ENCODE measurements at regions not wholly inside any gene's neighbourhood (a gene's known extent, or its start where the extent isn't known, plus 50 kb on each side); places are given as distances from the start of the nearest gene placed in this dataset.

- TF ChIP-seq E2F4 (CRISPR knock-in tag; IDR thresholded peaks at IDR 0.05; ENCODE audit: borderline replicate concordance, low read depth) (no peak), MAX (CRISPR knock-in tag; IDR thresholded peaks at IDR 0.05) (no peak), TEAD1 (CRISPR knock-in tag; IDR thresholded peaks at IDR 0.05) (no peak), E2F5 (CRISPR knock-in tag; IDR thresholded peaks at IDR 0.05) (no peak), AR (CRISPR knock-in tag; IDR thresholded peaks at IDR 0.05) (no peak), ATF1 (CRISPR knock-in tag; IDR thresholded peaks at IDR 0.05) (no peak), SMAD3 (CRISPR knock-in tag; IDR thresholded peaks at IDR 0.05; ENCODE audit: borderline replicate concordance) (no peak), MYBL2 (CRISPR knock-in tag; IDR thresholded peaks at IDR 0.05) (no peak), GABPB1 (CRISPR knock-in tag; IDR thresholded peaks at IDR 0.05) (no peak), NFATC4 (CRISPR knock-in tag; IDR thresholded peaks at IDR 0.05) (no peak), JAZF1 (CRISPR knock-in tag; IDR thresholded peaks at IDR 0.05) (no peak)
Measured at GRCh38 chrX:20531667-20532066, 265.0 kb upstream of the RPS6KA3 start (continued).

GRCh38 chrX:20530406-20530921 lies 263.8 kb upstream of the RPS6KA3 start:
- no peaks in the 10 kb centered on the region for H3K36me3 Mint-ChIP-seq
- CTCF ChIA-PET: interaction anchor here (0.6 to 3.1 kb wide), 13 partner anchors 8 to 1227 kb away, joined by 3 to 18 read pairs (median 3); partner anchors contain the start of gene SMPX
- no peak overlapping the region for H3K27ac Mint-ChIP-seq
- peaks cover 10% of the 10 kb centered on the region for H3K27me3 Mint-ChIP-seq (ENCODE audit: low read depth)
- DNase-seq (ENCODE audit: low spot score) (peak; percentile 55), ATAC-seq (peak; percentile 51; the same call in 1 of the 2 replicates)
- POLR2A ChIA-PET: no interaction called here
- peak; percentile 53 for TF ChIP-seq CTCF (IDR thresholded peaks at IDR 0.05)
- no peak for TF ChIP-seq TEAD4 (CRISPR knock-in tag; IDR thresholded peaks at IDR 0.05)
- H3K4me3 Mint-ChIP-seq: peak overlapping the region; percentile 31
- no peaks in the 10 kb centered on the region for H3K9me3 Mint-ChIP-seq
- peaks cover 11% of the 10 kb centered on the region for H3K4me1 Mint-ChIP-seq

GRCh38 chrX:20529711-20530110 lies 263.0 kb upstream of the RPS6KA3 start:
- no peak overlapping the region for H3K4me3 Mint-ChIP-seq
- H3K4me1 Mint-ChIP-seq: peaks cover 11% of the 10 kb centered on the region
- DNase-seq (ENCODE audit: low spot score): no peak
- peaks cover 10% of the 10 kb centered on the region; the same call in 1 of the 2 replicates for H3K27me3 Mint-ChIP-seq (ENCODE audit: low read depth)
- ChIA-PET CTCF (interaction anchor here (0.6 to 3.1 kb wide), 11 partner anchors 9 to 1228 kb away, joined by 3 to 18 read pairs (median 4); partner anchors contain the start of gene SMPX), POLR2A (no interaction called here)
- no peaks in the 10 kb centered on the region for H3K36me3 Mint-ChIP-seq
- no peak for ATAC-seq
- H3K27ac Mint-ChIP-seq: no peak overlapping the region
- no peaks in the 10 kb centered on the region for H3K9me3 Mint-ChIP-seq
- no peak for TF ChIP-seq JAZF1 (CRISPR knock-in tag; IDR thresholded peaks at IDR 0.05)
- no peak for TF ChIP-seq ZBTB21 (CRISPR knock-in tag; IDR thresholded peaks at IDR 0.05; ENCODE audit: borderline replicate concordance)
- TF ChIP-seq FOXK1 (CRISPR knock-in tag; IDR thresholded peaks at IDR 0.05): no peak
- no peak for TF ChIP-seq HMGXB4 (CRISPR knock-in tag; IDR thresholded peaks at IDR 0.05)
- TF ChIP-seq ZNF232 (CRISPR knock-in tag; IDR thresholded peaks at IDR 0.05): no peak
- no peak for TF ChIP-seq ZMAT4 (CRISPR knock-in tag; IDR thresholded peaks at IDR 0.05)
- no peak for TF ChIP-seq IRF2 (CRISPR knock-in tag; IDR thresholded peaks at IDR 0.05; ENCODE audit: borderline replicate concordance, low read depth)
- no peak for TF ChIP-seq CTCF (IDR thresholded peaks at IDR 0.05)
- no peak for TF ChIP-seq CDX4 (CRISPR knock-in tag; IDR thresholded peaks at IDR 0.05; ENCODE audit: borderline replicate concordance)
- TF ChIP-seq TP53 (CRISPR knock-in tag; IDR thresholded peaks at IDR 0.05): no peak
- TF ChIP-seq GABPB1 (CRISPR knock-in tag; IDR thresholded peaks at IDR 0.05): no peak

Measured in WTC11 (cell line).